ENCODE measurements at regions not wholly inside any gene's neighbourhood (a gene's known extent, or its start where the extent isn't known, plus 50 kb on each side); places are given as distances from the start of the nearest gene placed in this dataset.

- intact Hi-C loops (cut with micrococcal nuclease): no loop called here
Measured at GRCh38 chr6:24987446-24988115, 51.8 kb upstream of the RIPOR2 start.

GRCh38 chr6:24988562-24988961 lies 52.8 kb upstream of the RIPOR2 start:
- intact Hi-C loops (cut with micrococcal nuclease): no loop called here

- intact Hi-C loops (cut with micrococcal nuclease): no loop called here
Measured at GRCh38 chr6:24990236-24990845, 54.6 kb upstream of the RIPOR2 start.

GRCh38 chr6:24990944-24991809 lies 55.4 kb upstream of the RIPOR2 start:
- intact Hi-C loops (cut with micrococcal nuclease): no loop called here

- intact Hi-C loops (cut with micrococcal nuclease): loop anchor here (1.0 to 2.0 kb wide), 8 partner anchors 15 to 136 kb away; no protein-coding TSS in a partner anchor
Measured at GRCh38 chr6:24991810-24992467, 56.2 kb upstream of the RIPOR2 start.

- intact Hi-C loops (cut with micrococcal nuclease): no loop called here
Measured at GRCh38 chr6:24994812-24995211, 59.1 kb upstream of the RIPOR2 start.

- intact Hi-C loops (cut with micrococcal nuclease): no loop called here
Measured at GRCh38 chr6:24995270-24995669, 59.5 kb upstream of the RIPOR2 start.

- intact Hi-C loops (cut with micrococcal nuclease): no loop called here
Measured at GRCh38 chr6:24996269-24996836, 60.6 kb upstream of the RIPOR2 start.

GRCh38 chr6:24997231-24997630 lies 61.5 kb upstream of the RIPOR2 start:
- intact Hi-C loops (cut with micrococcal nuclease): no loop called here

- intact Hi-C loops (cut with micrococcal nuclease): loop anchor here (1.0 kb wide), 1 partner anchor 8 kb away; no protein-coding TSS in a partner anchor
Measured at GRCh38 chr6:24997905-24998304, 62.1 kb upstream of the RIPOR2 start.

- intact Hi-C loops (cut with micrococcal nuclease): loop anchor here (10.0 kb wide), 1 partner anchor 358 kb away; the partner anchor contains the start of gene KIAA0319
Measured at GRCh38 chr6:25002326-25003091, 66.7 kb upstream of the RIPOR2 start.

- intact Hi-C loops (cut with micrococcal nuclease): loop anchor here (10.0 kb wide), 1 partner anchor 360 kb away; the partner anchor contains the start of gene KIAA0319
Measured at GRCh38 chr6:25004357-25004756, 68.6 kb upstream of the RIPOR2 start.

- intact Hi-C loops (cut with micrococcal nuclease): loop anchor here (10.0 kb wide), 1 partner anchor 360 kb away; the partner anchor contains the start of gene KIAA0319
Measured at GRCh38 chr6:25005010-25005409, 69.2 kb upstream of the RIPOR2 start.

- intact Hi-C loops (cut with micrococcal nuclease): loop anchor here (1.0 to 10.0 kb wide), 5 partner anchors 8 to 361 kb away; partner anchors contain the start of gene KIAA0319
Measured at GRCh38 chr6:25006075-25006474, 70.3 kb upstream of the RIPOR2 start.

GRCh38 chr6:25006565-25007001 lies 70.8 kb upstream of the RIPOR2 start:
- intact Hi-C loops (cut with micrococcal nuclease): loop anchor here (1.0 to 10.0 kb wide), 6 partner anchors 8 to 362 kb away; partner anchors contain the start of gene KIAA0319

GRCh38 chr6:25007269-25007699 lies 71.5 kb upstream of the RIPOR2 start:
- intact Hi-C loops (cut with micrococcal nuclease): loop anchor here (1.0 to 10.0 kb wide), 4 partner anchors 14 to 362 kb away; partner anchors contain the start of gene KIAA0319

GRCh38 chr6:25008707-25009392 lies 73.1 kb upstream of the RIPOR2 start:
- intact Hi-C loops (cut with micrococcal nuclease): loop anchor here (10.0 kb wide), 1 partner anchor 364 kb away; the partner anchor contains the start of gene KIAA0319

GRCh38 chr6:25009393-25009710 lies 73.6 kb upstream of the RIPOR2 start:
- intact Hi-C loops (cut with micrococcal nuclease): loop anchor here (10.0 kb wide), 1 partner anchor 365 kb away; the partner anchor contains the start of gene KIAA0319

- intact Hi-C loops (cut with micrococcal nuclease): no loop called here
Measured at GRCh38 chr6:25010176-25010575, 74.4 kb upstream of the RIPOR2 start.

All from T-helper 1 cell treated with Interleukin-12 subunit alpha and Interleukin-12 subunit beta and Interleukin-4 antibody, amounts not matched to agents 30 ng/mL and 1 ng/mL, for 36 hours (primary cell).